CD4-positive, CD25-positive, alpha-beta regulatory T cell (primary cell): ENCODE measurements at regions not wholly inside any gene's neighbourhood (a gene's known extent, or its start where the extent isn't known, plus 50 kb on each side); places are given as distances from the start of the nearest gene placed in this dataset.
"Not testable (repeated sequence)": the region's sequence is repeated elsewhere in the genome, so short reads cannot be mapped to it uniquely, and the experiment has no call there.

Experiments
- ATAC-seq, 2 donors: fragments of 150-1000 bp; cut with Tn5 transposase; one replicate each; pipeline ENCODE4 v1.10.0; 2021; ENCODE audit warnings: low read depth in 2 of 2, moderate number of reproducible peaks in 2 of 2, moderate library complexity in 1 of 2
- DNase-seq, 3 donors: peaks; one replicate each; pipeline versions ENCODE4 v3.0.0 to v3.0.0-alpha.2; 2012 to 2022; ENCODE audit warnings: mixed read lengths in 1 of 3
- H3K27ac ChIP-seq: one replicate; pipeline ENCODE4 v1.7.0; 2013; ENCODE audit warnings: mild to moderate bottlenecking, low read length; ENCODE audit not compliant: insufficient read depth, poor library complexity, severe bottlenecking
- H3K27me3 ChIP-seq: one replicate; pipeline ENCODE4 v1.7.0; 2013; ENCODE audit warnings: low read length; ENCODE audit not compliant: control insufficient read depth, insufficient read depth
- H3K36me3 ChIP-seq: one replicate; pipeline ENCODE4 v1.7.0; 2013; ENCODE audit warnings: mild to moderate bottlenecking, low read length, moderate library complexity; ENCODE audit not compliant: control insufficient read depth, insufficient read depth
- H3K4me1 ChIP-seq: 2 replicates; pipeline ENCODE4 v1.7.0; 2013; ENCODE audit warnings: mild to moderate bottlenecking, low read length; ENCODE audit not compliant: insufficient read depth, control insufficient read depth, poor library complexity, severe bottlenecking
- H3K4me3 ChIP-seq: one replicate; pipeline ENCODE4 v1.7.0; 2013; ENCODE audit warnings: low read depth, mild to moderate bottlenecking, low read length, moderate library complexity
- H3K9me3 ChIP-seq, 2 experiments: 1 replicate in 1 of 2; 2 replicates in 1 of 2; pipeline ENCODE4 v1.7.0; 2013; ENCODE audit warnings: low read length in 2 of 2, mild to moderate bottlenecking in 1 of 2, moderate library complexity in 1 of 2; ENCODE audit not compliant: control insufficient read depth in 2 of 2
- H3K27ac Mint-ChIP-seq, 3 donors: one replicate each; pipeline ENCODE4 v1.8.0; 2020 to 2022; ENCODE audit warnings: mild to moderate bottlenecking in 3 of 3, mixed read lengths in 3 of 3, moderate library complexity in 2 of 3
- H3K27me3 Mint-ChIP-seq: one replicate; pipeline ENCODE4 v1.8.0; 2022; ENCODE audit warnings: mild to moderate bottlenecking, mixed read lengths
- H3K36me3 Mint-ChIP-seq: one replicate; pipeline ENCODE4 v1.8.0; 2020; ENCODE audit warnings: mixed read lengths
- H3K4me1 Mint-ChIP-seq, 4 donors: one replicate each; pipeline ENCODE4 v1.8.0; 2020 to 2022; ENCODE audit warnings: mixed read lengths in 4 of 4, mild to moderate bottlenecking in 1 of 4
- H3K4me3 Mint-ChIP-seq, 4 donors: one replicate each; pipeline ENCODE4 v1.8.0; 2020 to 2022; ENCODE audit warnings: mild to moderate bottlenecking in 4 of 4, mixed read lengths in 4 of 4, moderate library complexity in 3 of 4
- H3K9me3 Mint-ChIP-seq, 7 donors: one replicate each; pipeline ENCODE4 v1.8.0; 2020 to 2022; ENCODE audit warnings: mixed read lengths in 7 of 7, mild to moderate bottlenecking in 3 of 7, moderate library complexity in 2 of 7

- not testable (repeated sequence) for H3K4me1 ChIP-seq, ATAC-seq, H3K4me3 ChIP-seq, H3K27ac ChIP-seq, H3K36me3 ChIP-seq, H3K27ac Mint-ChIP-seq, H3K4me3 Mint-ChIP-seq, H3K4me1 Mint-ChIP-seq, H3K9me3 ChIP-seq, H3K36me3 Mint-ChIP-seq, H3K27me3 Mint-ChIP-seq, H3K27me3 ChIP-seq, DNase-seq
- H3K9me3 Mint-ChIP-seq, result peaks cover 0 to 10% (median 0%) of the 10 kb centered on the region in 7 donors
Measured at GRCh38 chr19:34871911-34872310, 54.8 kb upstream of the ZNF30 start.

- no peak for DNase-seq
- H3K9me3 ChIP-seq, result peaks cover 0 to 7% of the 10 kb centered on the region in 2 experiments
- H3K36me3 ChIP-seq, result no peaks in the 10 kb centered on the region
- H3K36me3 Mint-ChIP-seq, result no peaks in the 10 kb centered on the region
- H3K4me3 Mint-ChIP-seq, result no peak overlapping the region
- ATAC-seq, result no peak
- no peaks in the 10 kb centered on the region for H3K4me1 Mint-ChIP-seq
- H3K4me3 ChIP-seq, result no peak overlapping the region
- no peaks in the 10 kb centered on the region for H3K27me3 ChIP-seq
- no peak overlapping the region for H3K27ac ChIP-seq
- peaks cover 0 to 10% (median 2%) of the 10 kb centered on the region in 7 donors for H3K9me3 Mint-ChIP-seq
- H3K27ac Mint-ChIP-seq, result no peak overlapping the region
- no peaks in the 10 kb centered on the region for H3K4me1 ChIP-seq
- H3K27me3 Mint-ChIP-seq, result no peaks in the 10 kb centered on the region
Measured at GRCh38 chr19:34867631-34868030, 59.1 kb upstream of the ZNF30 start.

GRCh38 chr19:34865225-34865624, 61.5 kb upstream of the ZNF30 start:
- ATAC-seq, H3K27me3 ChIP-seq, H3K9me3 ChIP-seq, H3K36me3 Mint-ChIP-seq, H3K27me3 Mint-ChIP-seq, H3K27ac Mint-ChIP-seq, H3K36me3 ChIP-seq, H3K4me1 ChIP-seq, H3K27ac ChIP-seq, DNase-seq, H3K4me1 Mint-ChIP-seq, H3K4me3 ChIP-seq, H3K4me3 Mint-ChIP-seq: not testable (repeated sequence)
- H3K9me3 Mint-ChIP-seq, result peaks cover 0 to 10% (median 2%) of the 10 kb centered on the region in 7 donors

GRCh38 chr19:34859823-34860736, 66.6 kb upstream of the ZNF30 start:
- Mint-ChIP-seq H3K9me3 (peaks cover 0 to 24% (median 4%) of the 10 kb centered on the region in 7 donors), H3K36me3 (peaks cover 25% of the 10 kb centered on the region), H3K4me3 (peak overlapping the region; percentile 94 to 99 (median 98)), H3K27ac (peak overlapping the region; percentile 94 to 96 (median 95)), H3K4me1 (peaks cover 25 to 50% (median 29%) of the 10 kb centered on the region in 4 donors)
- Histone ChIP-seq H3K36me3 (peaks cover 26% of the 10 kb centered on the region), H3K4me3 (peak overlapping the region; percentile 89), H3K4me1 (peaks cover 16% of the 10 kb centered on the region)
- ATAC-seq (peak; percentile 40 to 50), DNase-seq (peak in 2 of 3 donors; percentile 7 to 44)
- H3K27me3 Mint-ChIP-seq, H3K9me3 ChIP-seq, H3K27ac ChIP-seq, H3K27me3 ChIP-seq: not testable (repeated sequence)

GRCh38 chr19:34859325-34859724, 67.4 kb upstream of the ZNF30 start:
- H3K4me3 ChIP-seq, result peak overlapping the region; percentile 89
- peaks cover 27 to 50% (median 32%) of the 10 kb centered on the region in 4 donors for H3K4me1 Mint-ChIP-seq
- H3K36me3 Mint-ChIP-seq, result peaks cover 30% of the 10 kb centered on the region

GRCh38 chr19:34856052-34856451, 70.7 kb upstream of the ZNF30 start:
- Mint-ChIP-seq H3K4me3 (peak overlapping the region; percentile 8 to 99 (median 52)), H3K4me1 (peaks cover 30 to 80% (median 54%) of the 10 kb centered on the region in 4 donors), H3K27me3 (no peaks in the 10 kb centered on the region), H3K9me3 (peaks cover 0 to 24% (median 5%) of the 10 kb centered on the region in 7 donors), H3K36me3 (peaks cover 47% of the 10 kb centered on the region), H3K27ac (no peak overlapping the region)
- DNase-seq (no peak), ATAC-seq (no peak)
- no peaks in the 10 kb centered on the region for H3K27me3 ChIP-seq
- peaks cover 6 to 12% of the 10 kb centered on the region in 2 experiments for H3K9me3 ChIP-seq
- peaks cover 43% of the 10 kb centered on the region for H3K36me3 ChIP-seq
- no peak overlapping the region for H3K27ac ChIP-seq
- peak overlapping the region; percentile 60 for H3K4me3 ChIP-seq
- peaks cover 28% of the 10 kb centered on the region for H3K4me1 ChIP-seq

More at GRCh38 chr19:34859325-34859724, 67.4 kb upstream of the ZNF30 start:
- not testable (repeated sequence) for H3K27me3 ChIP-seq, H3K27ac ChIP-seq, H3K27me3 Mint-ChIP-seq, ATAC-seq, DNase-seq
- peaks cover 27% of the 10 kb centered on the region for H3K36me3 ChIP-seq
- peaks cover 16% of the 10 kb centered on the region for H3K4me1 ChIP-seq
- peaks cover 0 to 24% (median 5%) of the 10 kb centered on the region in 7 donors for H3K9me3 Mint-ChIP-seq
- peaks cover 6 to 12% of the 10 kb centered on the region in 2 experiments for H3K9me3 ChIP-seq
- H3K27ac Mint-ChIP-seq, result peak overlapping the region; percentile 94 to 96 (median 95)
- H3K4me3 Mint-ChIP-seq, result peak overlapping the region; percentile 94 to 99 (median 98)

GRCh38 chr19:34853369-34853768, 73.3 kb upstream of the ZNF30 start:
- no peaks in the 10 kb centered on the region for H3K27me3 ChIP-seq
- H3K4me3 ChIP-seq, result no peak overlapping the region
- ATAC-seq, result no peak
- Mint-ChIP-seq H3K9me3 (peaks cover 0 to 19% (median 2%) of the 10 kb centered on the region in 7 donors), H3K27ac (peak overlapping the region in 1 of 3 donors; percentile 64), H3K4me3 (peak overlapping the region in 1 of 4 donors; percentile 29), H3K27me3 (no peaks in the 10 kb centered on the region), H3K36me3 (peaks cover 58% of the 10 kb centered on the region), H3K4me1 (peaks cover 31 to 72% (median 53%) of the 10 kb centered on the region in 4 donors)
- H3K36me3 ChIP-seq, result peaks cover 65% of the 10 kb centered on the region
- no peak for DNase-seq
- H3K4me1 ChIP-seq, result peaks cover 28% of the 10 kb centered on the region
- H3K27ac ChIP-seq, result no peak overlapping the region
- peaks cover 6 to 14% of the 10 kb centered on the region in 2 experiments for H3K9me3 ChIP-seq
